Myocyte (in vitro differentiated cells): ENCODE measurements at regions not wholly inside any gene's neighbourhood (a gene's known extent, or its start where the extent isn't known, plus 50 kb on each side); places are given as distances from the start of the nearest gene placed in this dataset.
"Not testable (repeated sequence)": the region's sequence is repeated elsewhere in the genome, so short reads cannot be mapped to it uniquely, and the experiment has no call there.

Source experiments
- DNase-seq: peaks from one replicate; pipeline ENCODE4 v3.0.0-alpha.2; 2012; ENCODE audit warnings: low read depth

DNA sequence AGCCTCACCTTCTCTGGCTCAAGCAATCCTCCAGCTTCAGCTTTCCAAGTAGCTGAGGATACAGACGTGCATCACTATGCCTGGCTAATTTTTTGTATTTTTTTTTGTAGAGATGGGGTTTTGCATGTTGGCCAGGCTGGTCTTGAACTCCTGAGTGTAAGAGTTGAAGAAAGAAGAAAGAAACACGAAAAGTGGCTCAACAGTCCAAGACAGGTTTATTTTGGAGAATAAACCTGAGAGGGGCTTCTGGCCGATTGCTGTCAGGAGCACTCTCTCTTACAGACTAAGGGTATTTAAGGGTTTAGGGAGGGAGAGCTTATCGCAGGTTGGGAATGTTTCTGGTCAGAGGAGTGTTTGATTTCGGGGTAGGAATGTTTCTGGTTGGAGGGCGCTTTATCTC, 75.9 kb downstream of the RRM2 start:
- DNase-seq, result not testable (repeated sequence)

DNA sequence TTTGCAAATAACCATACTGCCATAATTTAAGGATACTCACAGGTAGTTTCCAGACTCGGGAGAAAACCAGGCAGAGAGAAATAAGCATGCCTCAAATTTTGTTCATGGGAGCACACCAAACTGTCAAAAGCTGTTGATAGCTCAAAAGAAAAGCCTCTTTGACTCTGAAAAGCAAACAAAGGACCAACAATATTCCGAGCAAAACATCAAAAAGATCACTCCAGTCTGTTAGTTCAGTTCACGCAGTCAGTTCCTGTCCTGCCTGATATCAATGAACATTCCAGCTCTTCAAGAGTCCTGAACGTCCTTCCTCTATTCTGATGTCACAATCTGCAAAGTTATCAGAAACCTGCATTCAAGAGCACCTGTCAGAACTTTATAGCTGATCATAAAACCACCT, 78.7 kb downstream of the RRM2 start:
- no peak for DNase-seq

DNA sequence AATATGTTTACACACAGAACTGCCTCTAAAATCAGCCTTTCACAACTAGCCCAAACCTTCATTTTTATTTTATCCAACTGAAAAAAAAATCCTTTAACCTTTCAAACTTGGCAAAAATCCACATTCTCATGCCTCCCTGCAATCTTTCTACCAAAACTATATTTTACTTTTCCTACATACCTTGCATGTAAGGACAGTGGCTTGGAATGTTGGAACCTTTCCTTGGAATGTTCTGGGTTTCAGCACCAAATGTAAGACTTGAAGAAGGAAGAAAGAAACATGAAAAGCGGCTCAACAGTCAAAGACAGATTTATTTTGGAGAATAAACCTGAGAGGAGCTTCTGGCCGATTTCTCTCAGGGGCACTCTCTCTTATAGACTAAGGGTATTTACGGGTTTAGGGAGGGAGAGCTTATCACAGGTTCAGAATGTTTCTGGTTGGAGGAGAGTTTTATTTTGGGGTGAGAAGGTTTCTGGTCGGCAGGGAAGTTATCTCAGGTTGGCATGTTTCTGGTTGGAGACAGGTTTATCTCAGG, 79.7 kb downstream of the RRM2 start:
- DNase-seq, result no peak

DNA sequence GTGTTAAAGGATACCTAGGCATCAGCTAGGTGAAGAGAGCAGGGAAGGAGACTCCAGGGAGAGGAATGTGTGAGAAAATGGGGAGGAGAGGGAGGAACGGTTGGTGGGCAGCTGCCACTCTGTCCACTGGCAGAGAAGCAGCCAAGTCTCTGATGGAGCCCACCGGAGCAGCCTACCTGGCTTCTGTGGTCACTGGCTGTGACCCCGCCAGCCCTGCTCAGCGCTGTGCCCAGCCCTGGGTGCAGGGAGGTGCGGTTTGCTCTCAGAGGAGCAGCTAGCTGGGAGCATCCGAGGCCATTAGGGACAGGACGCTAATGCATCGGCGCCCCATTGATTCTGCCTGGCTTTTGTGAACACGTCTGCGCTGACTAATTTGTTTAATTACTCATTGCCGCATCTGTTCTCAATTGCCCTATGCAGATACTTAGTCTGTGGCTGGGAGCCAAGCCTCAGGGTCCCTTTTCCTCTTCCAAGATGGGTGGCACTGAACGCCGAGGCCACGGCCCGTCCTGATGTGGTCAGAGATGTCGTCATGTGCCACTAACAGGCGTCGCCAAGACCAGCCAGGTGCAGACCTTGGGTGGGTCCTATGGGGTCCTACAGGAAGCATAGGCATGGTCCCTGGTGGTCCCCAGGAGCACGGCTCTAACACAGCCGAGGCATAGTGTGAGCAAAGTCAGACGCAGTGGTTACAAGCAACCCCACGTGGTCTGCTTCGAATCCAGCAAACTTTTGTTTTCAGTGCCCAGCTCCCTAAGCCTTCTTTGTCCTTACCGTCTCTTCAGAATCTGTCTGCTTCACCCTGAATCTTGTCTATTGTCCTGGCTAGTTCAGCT, 82.0 kb downstream of the RRM2 start:
- no peak for DNase-seq

DNA sequence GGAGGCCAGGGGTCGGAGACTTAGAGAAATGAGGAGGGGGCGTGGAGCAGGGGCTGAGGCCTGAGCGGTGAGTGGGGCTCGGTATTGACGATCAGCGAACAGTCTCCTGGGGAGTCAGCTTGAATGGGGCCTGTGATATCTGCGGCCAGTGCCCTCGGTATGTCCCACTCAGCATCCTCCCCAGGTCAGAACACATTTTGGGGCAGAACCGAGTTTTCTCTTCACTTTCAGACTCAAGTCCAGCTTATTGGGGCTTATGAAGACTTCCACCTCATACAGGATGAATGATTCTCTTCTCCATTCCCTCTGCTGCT, 82.6 kb downstream of the RRM2 start:
- no peak for DNase-seq

DNA sequence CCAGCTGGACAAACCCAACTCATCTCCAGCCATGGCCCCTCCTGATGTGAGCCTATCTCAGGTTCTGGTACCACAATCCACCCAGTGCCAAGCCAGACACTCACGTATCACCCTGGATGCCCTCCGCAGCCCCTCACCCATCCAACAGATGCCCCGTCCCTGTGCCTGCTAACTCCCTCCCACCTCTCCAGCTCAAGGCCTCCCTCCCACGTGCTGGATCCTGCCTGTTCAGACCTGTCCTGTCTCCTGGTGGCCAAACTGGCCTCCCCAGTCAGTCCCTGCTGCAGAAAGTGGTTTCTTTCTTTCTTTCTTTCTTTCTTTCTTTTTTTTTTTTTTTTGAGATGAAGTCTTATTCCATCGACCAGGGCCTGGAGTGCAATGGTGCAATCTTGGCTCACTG, 86.2 kb downstream of the RRM2 start:
- DNase-seq, result no peak

DNA sequence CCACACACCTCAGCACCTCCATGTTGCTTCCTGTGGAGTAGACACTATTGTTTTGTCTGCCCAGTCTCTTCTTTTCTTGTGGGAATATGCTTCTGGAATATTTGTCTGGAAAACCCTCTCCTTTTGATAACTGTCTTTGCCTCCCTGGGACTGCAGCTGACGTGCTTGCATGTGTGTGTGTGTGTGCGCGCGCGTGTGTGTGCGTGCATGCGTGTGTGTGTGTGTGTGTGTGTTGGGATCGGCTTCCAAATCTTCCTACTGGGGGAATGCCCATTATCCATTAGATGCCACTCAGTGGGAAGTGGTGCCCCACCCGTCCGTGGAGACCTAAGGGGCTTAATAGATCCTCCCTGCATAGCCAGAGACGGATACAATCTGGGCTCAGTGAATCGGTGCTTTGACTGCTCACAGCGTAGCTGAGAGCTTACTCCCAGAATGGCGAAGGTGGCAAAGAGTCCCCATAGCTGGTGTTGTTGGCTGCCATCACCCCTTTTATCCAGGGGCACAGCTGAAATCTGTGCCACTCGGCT, 86.9 kb downstream of the RRM2 start:
- DNase-seq, result no peak

DNA sequence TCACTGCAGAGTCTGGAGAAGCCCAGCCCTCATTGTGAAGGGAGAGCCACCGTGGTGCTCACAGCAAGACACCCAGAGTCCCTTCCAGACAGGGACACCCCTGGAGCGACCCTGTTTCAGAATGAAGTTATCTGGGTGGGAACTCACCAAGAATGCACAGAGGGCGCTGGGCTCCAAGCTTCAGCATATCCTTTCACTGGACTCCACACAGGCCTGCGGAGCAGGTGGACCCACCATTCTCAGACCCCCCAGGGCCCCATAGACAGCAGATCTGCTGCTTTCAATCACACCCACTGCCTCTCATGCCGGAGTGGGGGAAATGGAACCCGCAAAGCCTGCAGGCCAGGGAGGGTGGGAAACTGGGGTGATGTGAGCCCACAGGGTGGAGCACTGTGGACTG, 87.8 kb downstream of the RRM2 start:
- DNase-seq, result no peak

DNA sequence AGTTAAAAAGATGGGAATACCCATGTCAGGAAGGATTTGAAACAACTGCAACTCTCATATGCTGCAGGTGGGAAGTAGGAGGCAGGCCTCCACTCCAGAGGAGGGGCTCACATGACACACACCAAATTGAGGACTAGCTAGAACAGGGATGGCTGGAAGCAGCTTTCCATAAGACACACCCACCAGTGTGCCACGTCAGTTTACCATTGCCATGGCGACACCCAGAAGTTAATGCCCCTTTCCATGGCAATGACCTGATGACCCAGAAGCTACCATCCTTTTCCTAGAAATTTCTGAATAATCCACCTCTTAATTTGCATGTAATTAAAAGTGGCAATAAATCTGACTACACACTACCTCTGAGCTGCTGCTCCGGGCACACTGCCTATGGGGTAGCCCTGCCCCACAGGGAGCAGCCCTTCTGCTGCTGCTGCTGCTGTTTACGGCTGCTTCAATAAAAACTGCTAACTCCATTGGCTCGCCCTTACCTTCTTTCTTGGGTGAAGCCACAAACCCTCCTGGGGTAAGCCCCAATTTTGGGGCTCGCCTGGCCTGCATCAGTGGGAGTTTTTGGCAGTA, 89.4 kb downstream of the RRM2 start:
- DNase-seq, result no peak

DNA sequence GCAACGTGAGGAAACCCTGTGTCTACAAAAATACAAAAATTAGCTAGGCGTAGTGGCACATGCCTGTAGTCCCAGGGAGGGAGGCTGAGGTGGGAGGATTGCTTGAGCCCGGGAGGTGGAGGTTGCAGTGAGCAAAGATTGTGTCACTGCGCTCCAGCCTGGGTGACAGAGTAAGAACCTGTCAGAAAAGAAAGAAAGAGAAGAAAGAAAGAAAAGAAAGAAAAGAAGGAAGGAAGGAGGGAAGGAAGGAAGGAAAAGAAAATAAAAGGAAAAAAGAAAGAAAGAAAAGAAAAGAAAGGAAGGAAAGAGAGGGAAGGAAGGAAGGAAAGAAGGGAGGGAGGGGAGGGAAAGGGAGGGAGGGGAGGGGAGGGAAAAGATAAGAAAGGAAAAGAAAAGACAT, 89.9 kb upstream of the HPCAL1 start:
- DNase-seq, result no peak

DNA sequence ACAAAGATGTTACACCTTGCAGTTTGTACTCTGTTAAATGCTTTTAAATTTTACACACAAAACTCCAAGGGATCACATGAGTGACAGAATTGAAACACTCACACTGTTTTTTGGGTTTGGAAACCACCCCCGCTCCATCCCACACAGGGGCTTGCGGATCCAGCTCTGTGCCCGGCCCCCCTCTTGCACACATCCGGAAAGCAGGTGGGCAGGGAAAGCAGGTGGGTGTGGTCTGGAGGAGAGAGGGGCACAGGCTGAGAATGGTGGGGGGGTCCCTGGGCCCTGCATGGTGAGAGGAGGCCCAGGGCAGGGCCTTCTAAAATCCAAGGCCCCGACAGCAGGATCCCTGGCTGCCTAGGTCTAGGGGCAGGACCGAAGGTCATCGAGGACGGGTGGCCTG, 88.5 kb upstream of the HPCAL1 start:
- DNase-seq, result no peak

DNA sequence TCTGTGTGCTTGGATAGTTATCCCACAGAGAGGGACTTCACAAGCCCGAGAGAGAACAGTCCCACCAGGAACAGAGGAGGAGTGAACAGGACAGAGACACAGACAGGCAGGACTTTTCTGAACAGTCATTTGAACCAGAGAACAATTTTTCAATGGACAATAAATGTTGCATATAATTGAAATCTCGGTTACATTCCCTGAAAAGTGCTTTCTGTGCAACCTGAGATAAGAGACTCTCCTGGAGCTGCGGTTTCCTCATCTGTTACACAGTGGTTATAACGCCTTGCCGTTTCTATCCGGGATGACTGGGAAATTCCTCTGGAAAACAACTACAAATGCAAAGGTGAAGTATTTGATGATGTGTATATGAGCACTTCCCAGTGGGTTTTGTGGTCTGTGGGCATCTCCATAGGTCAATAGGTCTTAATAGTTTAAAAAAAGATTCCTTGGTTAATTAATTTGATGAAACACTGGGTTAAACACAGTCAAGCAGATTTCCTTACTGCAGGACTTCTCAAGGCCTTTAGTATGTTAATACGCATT, 87.2 kb upstream of the HPCAL1 start:
- no peak for DNase-seq

DNA sequence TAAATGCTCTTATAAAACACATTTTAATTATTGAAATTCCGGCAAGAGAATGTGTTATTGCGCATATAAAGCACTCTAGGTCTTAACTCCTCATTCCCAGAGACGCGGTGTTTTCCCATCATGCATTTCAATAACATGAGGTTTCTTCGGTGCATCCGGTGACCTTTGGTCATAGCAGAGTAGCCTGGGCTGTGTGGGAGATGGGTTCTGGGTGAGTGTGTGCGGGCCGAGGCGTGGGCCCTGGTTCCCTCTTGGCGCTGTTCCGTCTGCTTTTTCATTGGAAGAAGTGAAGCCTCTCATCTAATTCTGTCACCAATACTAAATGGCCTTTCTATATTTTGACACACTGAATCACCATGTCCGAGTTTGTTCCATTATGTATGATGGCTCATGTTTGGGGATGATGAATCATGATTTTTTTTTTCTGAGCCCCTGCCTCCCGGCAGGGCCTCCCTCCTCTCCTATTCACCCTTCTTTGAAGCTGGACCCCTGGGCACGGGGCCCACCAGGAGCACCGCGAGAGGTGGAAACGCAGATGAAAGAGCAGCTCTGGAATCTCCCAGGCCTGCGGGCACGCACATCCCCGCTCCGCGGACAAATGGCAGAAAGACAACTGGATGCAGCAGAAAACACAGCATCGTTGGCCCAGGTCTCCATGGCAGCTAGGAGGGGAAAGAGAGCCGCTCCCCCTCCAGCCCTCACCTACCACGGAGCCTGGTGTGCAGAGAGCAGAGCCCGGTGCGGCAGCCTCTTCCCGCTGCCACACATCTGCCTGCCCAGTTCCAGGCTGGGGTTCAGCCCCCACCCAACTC, 85.8 kb upstream of the HPCAL1 start:
- DNase-seq, result peak; percentile 31

DNA sequence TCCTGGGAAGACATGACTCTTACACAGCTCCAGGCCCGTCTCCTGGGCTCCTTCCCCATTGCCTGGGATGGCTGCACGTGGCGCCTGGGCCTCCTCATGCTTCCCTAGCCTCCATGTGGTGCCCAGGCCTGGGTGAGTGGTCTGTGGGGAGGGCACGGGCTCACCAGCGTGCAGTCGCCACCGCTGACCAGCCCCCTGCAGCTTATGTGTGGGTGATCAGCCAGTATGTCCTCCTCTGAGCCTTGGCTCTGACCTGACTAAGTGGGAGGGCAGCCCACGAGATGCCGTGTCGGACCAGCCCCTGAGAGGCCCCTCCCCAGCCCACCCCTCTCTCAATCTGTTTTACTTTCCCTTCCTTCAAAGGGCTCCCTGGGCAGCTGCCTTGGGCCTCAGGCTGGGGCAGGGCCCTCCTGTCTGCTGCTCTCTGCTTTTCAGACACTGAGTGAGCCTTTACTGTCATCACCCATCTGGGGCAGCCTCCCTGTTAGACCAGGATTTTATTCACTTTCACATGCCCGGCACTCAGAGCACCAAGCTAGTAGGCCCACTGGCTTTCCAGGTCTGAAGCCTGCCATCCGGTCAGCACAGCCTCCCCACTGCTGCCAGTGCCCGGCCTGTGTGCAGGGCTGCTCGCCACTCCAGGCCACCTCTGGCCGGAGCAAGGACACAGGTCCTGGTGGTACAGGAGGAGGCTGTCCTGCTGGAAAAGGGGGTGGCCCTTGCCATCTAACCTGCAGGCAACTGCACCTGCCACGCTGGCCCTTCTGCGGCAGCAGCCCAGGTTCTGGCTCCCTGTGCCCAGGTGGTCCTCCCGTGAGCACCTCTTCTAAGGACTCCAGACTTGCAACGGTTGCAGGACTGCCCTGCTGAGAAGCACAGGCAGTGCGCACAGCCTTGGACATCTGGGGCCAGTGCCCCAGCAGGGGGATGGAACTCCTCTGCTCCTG, 84.9 kb upstream of the HPCAL1 start:
- DNase-seq, result no peak

DNA sequence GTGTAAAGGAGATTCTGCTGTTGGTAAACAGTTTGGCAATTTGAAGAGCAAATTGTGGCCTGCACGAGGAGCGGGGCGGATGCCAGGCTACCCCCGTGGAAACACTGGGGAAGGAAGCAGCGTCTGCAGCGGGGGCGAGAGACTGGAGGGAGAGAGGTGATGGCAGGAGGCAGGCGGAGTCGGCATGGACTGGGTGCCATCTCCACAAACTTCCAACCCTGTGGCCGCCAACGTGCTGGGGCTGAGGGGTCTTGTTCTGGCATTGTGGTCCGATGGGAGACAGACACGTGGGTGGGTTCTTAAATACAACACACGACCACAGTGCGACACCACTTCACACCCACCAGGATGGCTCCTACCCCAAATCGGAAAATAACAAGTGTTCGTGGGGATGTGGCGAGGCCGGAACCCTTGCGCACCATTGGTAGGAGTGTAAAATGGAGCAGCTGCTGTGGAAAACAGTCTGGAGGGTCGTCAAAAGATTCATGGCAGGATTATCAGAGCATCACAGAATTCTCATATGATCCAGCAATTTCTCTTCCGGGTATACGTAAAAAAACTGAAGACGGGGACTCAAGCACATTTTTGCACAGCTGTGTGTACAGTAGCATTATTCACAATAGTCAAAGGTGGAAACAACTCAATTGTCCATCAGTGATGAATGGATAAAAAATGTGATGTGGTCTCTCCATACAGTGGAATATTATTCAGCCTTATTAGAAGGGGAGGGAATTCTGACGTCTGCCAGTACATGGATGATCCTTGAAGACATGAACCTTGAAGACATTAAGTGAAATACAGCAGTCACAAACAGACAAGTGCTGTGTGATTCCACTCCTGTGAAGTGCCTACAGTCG, 82.4 kb upstream of the HPCAL1 start:
- peak; percentile 57 for DNase-seq

DNA sequence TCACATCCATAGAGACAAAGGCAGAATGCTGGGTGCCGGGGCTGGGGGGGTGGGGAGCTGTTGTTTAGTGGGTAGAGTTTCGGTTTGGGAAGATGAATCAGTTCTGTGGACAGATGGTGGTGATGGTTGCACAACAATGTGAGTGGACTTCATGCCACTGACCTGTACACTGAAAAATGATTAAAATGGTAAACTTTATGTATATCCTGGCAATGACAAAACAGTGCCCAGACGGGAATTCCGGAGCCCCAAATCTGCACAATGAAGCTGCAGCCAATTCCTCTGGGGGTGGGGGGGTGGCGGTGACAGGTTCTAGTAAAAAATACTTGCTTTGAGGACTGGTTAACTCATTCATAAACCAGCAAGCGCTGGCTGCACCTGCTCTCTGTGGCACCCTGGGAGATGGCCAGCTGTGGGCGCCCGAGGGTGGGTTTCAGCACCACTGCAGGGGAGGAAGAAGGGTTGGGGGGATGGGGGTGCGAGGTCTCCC, 81.8 kb upstream of the HPCAL1 start:
- DNase-seq, result peak; percentile 85

DNA sequence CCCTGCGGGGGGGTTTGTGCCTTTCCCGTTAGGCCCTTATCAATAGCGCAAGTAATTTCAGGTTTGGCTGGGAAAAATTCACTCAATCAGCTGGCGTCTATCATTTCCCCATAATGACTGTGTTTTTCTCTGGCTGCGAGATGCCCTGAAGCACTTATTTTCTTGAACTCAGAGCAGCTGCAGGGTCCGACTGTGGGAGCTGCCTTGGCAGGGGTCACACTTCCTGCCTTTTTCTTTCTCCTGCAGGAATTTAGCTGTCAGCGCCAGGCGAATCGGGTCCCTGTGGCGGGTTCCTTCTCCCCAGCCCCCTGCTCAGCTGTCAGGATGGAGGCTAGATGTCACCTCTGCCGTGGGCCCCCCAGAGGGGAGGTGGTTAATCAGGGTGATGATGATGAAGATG, 81.3 kb upstream of the HPCAL1 start:
- DNase-seq, result no peak

DNA sequence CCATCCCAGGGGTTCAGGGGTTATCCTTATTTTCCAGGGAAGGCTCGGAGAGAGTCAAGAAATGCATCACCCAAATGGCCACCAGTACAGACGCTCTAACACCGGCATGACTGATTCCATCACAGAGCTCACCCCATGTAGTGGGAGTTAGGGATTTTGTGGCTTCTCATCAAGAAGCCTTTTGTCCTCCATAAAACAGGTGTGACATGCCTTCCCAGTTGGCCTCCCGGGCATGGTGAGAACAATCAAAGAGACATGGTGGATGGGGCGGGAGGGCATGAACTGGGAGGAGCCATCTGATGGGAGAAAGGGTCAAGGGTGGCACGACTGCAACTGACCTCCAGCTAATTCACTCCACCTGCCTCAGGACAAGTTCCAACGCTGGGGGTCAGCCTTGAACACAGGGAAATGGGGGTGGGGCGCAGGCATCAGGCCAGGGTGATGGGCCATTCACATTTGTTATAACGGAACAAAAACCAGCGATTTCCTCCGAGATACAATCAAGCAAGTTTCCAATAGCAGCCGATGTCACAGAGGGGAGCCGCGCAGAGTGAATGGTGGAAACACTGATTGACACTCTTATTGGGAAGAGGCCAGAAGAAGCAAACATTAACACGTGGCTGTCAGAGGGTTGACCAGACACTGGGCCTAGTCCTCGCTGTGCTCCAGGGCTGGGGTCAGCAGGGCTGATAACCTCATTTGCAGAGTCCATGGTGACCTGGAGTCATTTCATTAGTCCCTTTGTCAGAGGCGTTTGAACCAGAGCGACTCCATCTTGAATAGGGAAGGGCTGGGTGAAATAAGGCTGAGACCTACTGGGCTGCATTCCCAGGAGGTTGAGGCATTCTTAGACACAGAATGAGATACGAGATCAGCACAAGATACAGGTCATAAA, 80.5 kb upstream of the HPCAL1 start:
- DNase-seq, result peak; percentile 71
